DMS153 (cell line): ENCODE measurements at regions not wholly inside any gene's neighbourhood (a gene's known extent, or its start where the extent isn't known, plus 50 kb on each side); places are given as distances from the start of the nearest gene placed in this dataset.

Experiments used
- DNase-seq: peaks from one replicate; lab custom pipeline; 2025; lab: John Stamatoyannopoulos, UW

- DNase-seq: no peak
These were observed 324.4 kb downstream of the ENC1 start for GRCh38 chr5:74316064-74316603.

- DNase-seq: no peak
These were observed 325.6 kb downstream of the ENC1 start for GRCh38 chr5:74314906-74315305.

- no peak for DNase-seq
These were observed 326.6 kb downstream of the ENC1 start for GRCh38 chr5:74313896-74314295.

- no peak for DNase-seq
These were observed 327.8 kb downstream of the ENC1 start for GRCh38 chr5:74312746-74313145.

GRCh38 chr5:74311961-74312360 lies 328.6 kb downstream of the ENC1 start:
- DNase-seq: no peak

- DNase-seq: no peak
These were observed 329.3 kb downstream of the ENC1 start for GRCh38 chr5:74310997-74311930.

- no peak for DNase-seq
These were observed 330.1 kb downstream of the ENC1 start for GRCh38 chr5:74310386-74310785.

GRCh38 chr5:74309050-74309449 lies 331.5 kb downstream of the ENC1 start:
- DNase-seq: no peak

GRCh38 chr5:74306845-74307244 lies 333.7 kb downstream of the ENC1 start:
- no peak for DNase-seq

GRCh38 chr5:74304536-74304935 lies 336.0 kb downstream of the ENC1 start:
- no peak for DNase-seq

- DNase-seq: no peak
These were observed 336.9 kb downstream of the ENC1 start for GRCh38 chr5:74303578-74303977.

GRCh38 chr5:74301576-74301975 lies 339.0 kb downstream of the ENC1 start:
- no peak for DNase-seq

GRCh38 chr5:74300808-74301389 lies 339.6 kb downstream of the ENC1 start:
- DNase-seq: no peak

GRCh38 chr5:74299833-74300232 lies 340.7 kb downstream of the ENC1 start:
- no peak for DNase-seq

- no peak for DNase-seq
These were observed 343.7 kb downstream of the ENC1 start for GRCh38 chr5:74296685-74297408.

- no peak for DNase-seq
These were observed 344.9 kb downstream of the ENC1 start for GRCh38 chr5:74295676-74296075.

- DNase-seq: no peak
These were observed 345.4 kb downstream of the ENC1 start for GRCh38 chr5:74295141-74295540.

- no peak for DNase-seq
These were observed 346.3 kb downstream of the ENC1 start for GRCh38 chr5:74294231-74294705.

- DNase-seq: no peak
These were observed 347.3 kb downstream of the ENC1 start for GRCh38 chr5:74293182-74293581.

GRCh38 chr5:74290634-74291241 lies 349.8 kb downstream of the ENC1 start:
- DNase-seq: no peak

- DNase-seq: no peak
These were observed 350.8 kb downstream of the ENC1 start for GRCh38 chr5:74289691-74290090.

GRCh38 chr5:74289238-74289637 lies 351.3 kb downstream of the ENC1 start:
- DNase-seq: no peak
